Stimulated activated CD8-positive, alpha-beta memory T cell treated with anti-CD3 and anti-CD28 coated beads, Interleukin-4, amount 100 ng/mL, for 4 hours (primary cell): ENCODE measurements at regions not wholly inside any gene's neighbourhood (a gene's known extent, or its start where the extent isn't known, plus 50 kb on each side); places are given as distances from the start of the nearest gene placed in this dataset.
A peak's percentile ranks its signal among the peaks of the same experiment; 100 is the strongest.

Source experiments
- DNase-seq, 2 donors: peaks; one replicate each; pipeline ENCODE4 v3.0.0-alpha.2; 2020; ENCODE audit warnings: low read depth in 2 of 2, low spot score in 1 of 2

DNA sequence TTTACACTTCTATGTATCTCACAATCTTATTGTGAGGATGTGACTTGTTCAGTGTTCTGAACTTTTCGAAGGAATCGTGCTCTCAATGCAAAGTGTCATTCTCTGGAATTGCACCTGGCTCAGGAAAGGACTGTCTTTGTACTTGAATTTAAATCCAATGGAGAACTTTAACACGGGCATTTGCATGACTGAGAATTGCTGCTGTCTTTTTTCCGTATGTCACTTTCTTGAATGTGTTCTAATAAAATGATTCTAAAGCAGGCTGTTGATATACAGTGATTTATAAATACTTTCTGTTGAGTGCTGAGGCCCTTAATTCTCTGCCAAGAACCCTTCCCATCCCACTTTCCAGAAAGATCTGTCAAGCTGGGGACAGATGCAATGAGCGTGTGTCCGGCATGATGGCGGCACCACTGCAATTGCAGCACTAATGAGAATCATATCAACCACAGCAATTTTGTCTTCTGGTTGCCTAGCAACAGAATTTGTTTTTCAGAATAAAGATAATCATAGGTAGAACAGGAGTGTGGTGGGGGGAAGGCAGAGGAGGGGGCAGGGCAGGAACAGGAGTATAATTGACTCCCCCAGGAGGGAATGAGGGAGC, 210.6 kb upstream of the UMPS start:
- DNase-seq, result no peak

DNA sequence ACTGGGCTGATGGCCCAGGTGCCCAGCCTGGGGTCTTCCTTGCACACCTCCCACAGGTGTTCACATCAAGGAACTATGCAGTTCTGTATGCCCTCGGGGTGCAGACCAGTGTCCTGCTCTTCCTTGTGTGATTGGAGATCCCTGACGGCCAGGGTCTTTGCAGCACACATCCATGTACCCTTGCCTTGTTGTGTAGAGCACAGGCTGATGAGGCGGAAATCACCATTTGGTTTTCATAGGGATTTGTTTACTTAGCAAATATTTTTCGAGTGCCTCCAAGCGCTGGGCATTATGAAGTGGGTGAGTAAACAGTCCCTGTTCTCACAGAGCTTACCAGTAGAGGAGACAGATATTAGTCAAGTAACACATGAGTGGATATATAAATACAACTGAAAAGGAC, 209.3 kb upstream of the UMPS start:
- DNase-seq, result no peak

DNA sequence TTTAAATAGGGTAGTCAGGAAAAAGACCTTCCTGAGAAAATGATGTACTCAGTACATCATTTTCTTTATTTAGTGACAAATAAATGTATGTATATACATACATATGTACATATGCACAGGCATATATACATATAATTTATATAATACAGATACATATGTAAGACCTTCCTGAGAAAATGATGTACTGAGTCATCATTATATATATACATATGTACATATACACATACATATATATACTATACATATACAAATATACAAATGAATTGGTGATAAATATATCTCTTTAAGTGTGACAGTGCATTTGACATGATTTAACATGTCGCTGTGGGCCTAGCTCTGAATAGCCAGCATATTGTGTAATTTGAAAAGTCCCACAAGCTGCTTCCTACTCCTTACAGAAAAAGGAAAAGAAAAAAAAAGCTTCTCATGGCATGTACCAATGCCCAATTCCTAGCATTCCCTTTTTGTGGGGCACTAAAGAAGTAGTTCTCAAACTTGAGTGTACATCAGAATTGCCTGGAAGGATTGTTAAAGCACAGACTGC, 208.1 kb upstream of the UMPS start:
- DNase-seq, result no peak

DNA sequence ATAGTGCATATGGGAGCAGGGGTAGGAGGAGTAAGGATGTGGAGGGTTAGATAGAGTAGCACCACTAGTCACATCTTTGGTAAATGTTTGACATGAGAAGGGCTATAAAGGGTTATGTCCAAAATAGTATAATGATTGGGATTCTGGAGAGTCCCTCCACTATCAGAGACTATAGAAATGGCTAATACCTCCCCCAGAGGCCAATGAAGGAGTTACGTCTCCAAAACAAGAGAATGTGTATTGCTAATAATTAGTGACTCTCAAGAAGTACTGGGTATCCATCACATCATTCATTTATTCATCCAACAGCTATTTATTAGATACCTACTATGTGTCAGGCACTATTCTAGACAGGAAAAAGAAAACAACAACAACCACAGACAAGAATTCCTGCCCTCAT, 203.7 kb upstream of the UMPS start:
- no peak for DNase-seq

DNA sequence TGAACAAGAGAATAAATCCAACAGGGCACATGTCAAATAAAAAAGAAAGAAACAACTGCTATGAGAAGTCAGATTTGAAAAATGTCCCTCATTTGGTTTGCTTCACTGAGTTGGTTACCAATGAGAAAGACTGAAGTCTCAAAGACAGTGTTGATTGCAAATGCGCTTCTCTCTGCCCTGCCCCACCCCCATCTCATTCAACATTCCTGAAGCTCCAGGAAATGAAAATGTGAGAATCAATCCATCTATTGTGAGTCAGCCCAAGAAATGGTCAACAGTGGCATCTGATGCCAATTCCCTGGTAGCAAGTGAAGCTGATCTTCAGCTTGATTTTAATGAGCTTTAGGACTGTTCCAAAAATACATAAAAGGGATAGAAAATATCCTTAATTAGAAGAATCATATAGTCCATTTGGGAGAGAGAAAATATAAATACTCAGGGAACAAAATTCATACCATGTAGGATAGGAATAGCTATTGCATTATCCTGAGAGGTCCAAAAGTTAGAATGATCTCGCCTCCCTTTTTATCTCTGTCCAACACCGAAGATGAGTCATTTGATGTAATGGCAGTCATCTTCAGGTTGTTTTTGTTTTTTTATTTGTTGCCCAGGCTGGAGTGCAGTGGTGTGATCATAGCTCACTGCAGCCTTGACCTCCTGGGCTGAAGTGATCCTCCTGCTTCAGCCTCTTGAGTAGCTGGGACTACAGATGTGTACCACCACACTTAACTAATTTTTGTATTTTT, 200.3 kb upstream of the UMPS start:
- no peak for DNase-seq

DNA sequence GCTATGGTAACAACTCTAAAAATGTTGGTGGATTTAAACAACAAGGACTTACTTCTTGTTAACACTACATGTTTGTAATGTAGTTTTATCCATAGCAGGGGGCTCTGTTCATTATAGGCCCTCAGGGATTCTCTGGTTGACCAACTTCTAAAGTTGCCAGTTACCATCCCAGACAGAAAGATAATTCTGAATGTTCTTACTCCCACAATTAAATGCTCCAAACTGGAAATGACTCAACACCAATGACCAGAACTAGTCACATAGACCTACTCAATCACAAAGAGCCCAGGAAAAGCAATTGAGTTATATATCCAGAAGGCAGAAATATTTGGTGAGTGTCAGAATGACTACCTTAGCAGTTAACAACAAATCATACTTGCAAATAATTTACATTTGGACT, 199.3 kb upstream of the UMPS start:
- DNase-seq, result no peak

DNA sequence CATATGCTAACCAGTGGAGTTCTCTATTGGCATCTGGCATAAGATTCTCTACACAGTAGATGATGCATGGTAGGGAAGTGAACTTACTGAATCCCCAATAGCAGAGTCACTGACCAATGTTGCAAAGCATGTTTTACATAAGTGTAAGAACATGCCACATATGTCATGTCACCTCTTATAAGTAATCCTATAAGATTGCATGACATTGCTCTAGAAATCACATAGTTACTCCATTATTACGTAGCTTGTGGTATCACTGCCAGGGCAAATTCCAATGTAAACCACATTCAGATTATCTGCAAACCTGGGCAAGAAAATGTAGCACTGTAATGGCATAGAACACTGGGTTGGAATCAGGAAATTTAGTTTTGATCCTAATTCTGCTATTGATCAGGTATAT, 198.2 kb upstream of the UMPS start:
- DNase-seq, result no peak

DNA sequence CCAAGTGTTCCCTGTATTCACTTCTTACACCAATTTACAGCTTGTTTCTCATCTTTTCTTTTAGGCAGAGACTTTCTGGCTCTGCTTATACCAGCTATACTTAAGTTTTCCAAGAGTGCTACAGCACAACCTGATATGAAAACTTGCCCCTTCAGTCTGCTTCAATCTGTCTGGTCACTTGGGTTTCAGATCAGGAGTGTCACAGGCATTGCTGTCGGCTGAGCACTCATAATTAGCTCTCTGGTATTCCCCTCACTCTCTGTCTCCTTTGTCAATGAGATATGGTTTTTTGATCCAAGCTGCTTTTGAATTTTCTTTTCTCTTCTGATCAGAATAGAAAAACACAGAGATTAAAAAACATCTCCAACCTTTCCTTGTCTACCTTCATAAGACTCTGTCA, 194.9 kb upstream of the UMPS start:
- no peak for DNase-seq

DNA sequence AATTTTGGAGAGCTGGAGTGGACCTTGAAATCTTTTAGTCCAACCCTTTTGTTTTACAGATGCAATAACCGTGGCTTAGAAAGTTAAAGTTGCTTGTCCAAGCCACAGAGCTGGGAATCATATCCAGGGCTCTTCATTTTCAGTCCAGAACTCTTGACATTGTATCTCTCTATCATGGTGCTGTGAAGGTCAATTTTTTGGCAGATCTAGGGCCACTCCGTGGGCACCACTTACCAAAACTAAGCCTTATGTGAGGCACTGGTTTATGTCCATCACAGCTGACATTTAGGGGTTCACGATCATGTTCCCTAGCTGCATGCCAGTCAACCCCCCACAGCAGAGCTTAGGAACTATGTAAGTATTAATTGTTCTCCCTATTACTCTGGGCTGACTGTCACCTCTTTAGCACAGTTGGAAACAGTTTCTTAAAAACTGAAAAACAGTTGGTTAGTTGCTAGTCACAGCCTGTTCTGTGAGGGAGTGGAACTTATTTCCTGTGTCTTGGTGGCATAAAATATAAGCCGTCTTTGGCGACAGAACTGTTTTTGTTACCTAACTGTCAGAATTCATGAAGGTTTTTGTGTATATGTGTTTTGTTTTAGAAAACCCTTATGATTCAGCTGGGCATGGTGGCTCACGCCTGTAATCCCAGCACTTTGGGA, 189.6 kb upstream of the UMPS start:
- no peak for DNase-seq

DNA sequence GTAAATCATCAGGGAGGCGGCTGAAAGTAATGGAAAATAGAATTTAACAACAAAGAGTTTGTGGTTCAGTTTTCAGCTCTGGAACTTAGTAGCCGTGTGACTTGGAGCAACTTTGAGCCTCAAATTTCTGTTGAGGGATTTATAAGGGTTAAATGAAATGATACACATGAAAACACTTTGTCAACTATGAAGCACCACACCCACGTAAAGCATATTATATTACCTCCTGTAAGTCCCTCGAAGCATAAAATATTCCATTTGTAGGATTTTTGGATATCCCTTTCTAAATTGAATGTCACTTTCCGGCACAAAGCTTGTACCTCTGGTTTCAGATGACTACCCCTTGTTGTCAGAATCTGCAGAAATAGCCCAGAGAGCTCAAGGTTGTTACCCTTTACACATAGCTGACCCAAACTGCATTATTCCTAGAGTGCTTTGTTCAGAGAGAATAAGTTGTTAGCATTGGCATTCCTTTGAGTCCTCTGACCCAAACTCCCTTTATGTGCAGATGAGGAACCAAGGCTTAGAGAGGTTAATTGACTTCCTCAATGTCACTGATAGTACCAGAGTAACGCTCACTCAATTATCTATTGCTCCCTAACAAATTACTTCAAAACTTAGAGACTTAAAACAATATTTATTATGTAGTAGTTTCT, 187.9 kb upstream of the UMPS start:
- no peak for DNase-seq

DNA sequence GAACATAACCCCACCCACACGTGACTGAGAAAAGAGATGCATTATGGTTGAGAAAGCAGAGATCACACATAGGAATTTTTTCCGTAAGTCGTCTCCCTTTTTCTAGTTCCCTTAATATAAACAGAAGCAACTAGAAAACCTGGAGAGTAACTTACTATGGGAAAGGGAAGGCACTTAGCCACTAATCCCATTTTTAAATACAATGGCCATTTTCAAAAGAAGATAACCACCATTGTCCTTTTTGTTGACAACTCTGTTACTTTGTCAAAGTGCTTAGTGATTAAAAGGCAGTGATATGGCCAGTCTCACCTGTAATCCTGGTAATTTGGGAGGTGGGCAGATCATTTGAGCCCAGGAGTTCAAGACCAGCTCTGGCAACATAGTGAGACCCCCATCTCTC, 184.4 kb upstream of the UMPS start:
- no peak for DNase-seq

DNA sequence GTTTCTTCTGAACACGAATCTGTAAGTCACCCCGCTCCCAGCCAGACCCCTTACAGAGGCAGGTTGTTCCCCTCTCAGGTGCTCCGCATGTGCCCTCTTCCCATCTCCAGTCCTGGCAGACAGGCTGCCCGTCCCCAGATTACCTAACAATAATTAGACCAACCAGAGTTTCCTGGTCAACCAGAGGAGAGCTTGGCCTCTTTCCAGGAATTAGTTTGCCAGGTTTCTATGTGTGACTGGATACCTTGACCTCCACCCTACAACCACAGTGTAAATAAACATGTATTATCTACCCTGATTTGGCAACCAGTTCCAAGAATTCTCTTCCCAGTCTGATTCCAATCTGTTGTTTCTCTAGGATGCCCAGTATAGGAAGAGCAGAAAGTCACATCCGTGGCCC, 178.0 kb upstream of the UMPS start:
- DNase-seq, result no peak

DNA sequence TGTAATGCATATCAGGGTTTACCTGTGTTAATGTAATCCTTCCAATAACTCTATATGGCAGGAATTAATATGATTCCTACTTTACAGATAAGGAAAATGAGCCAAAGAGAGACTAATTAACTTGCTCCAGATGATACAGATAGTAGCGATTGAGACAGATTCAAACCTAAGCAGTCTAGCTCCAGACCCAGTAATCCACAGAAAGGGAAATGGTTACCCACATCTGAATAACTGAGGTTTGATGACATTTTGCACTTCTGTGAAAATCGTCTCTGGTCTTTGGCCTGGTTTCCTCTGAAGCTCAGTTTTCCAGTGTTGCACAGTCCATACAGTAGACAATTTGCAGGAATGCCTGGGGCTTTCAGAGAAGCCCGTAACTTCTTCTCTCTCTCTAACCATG, 177.1 kb upstream of the UMPS start:
- DNase-seq, result no peak

DNA sequence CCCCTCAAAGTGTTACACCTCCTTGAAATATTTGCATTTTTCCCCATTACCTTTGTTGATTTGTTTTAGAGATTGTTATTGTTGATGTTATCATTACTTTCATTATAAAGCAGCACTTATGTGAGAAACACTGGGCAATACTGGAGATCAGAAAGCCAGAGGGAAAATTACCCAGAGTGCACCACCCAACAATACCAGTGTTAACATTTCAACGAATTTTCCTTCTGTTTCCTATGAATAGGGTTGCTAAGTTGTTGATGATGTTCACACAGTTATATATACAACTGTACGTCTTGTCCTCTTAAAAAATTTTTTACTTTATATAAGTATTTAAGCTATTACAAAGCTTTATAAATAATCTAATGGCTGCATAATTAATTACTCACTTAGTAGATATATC, 173.6 kb upstream of the UMPS start:
- no peak for DNase-seq

DNA sequence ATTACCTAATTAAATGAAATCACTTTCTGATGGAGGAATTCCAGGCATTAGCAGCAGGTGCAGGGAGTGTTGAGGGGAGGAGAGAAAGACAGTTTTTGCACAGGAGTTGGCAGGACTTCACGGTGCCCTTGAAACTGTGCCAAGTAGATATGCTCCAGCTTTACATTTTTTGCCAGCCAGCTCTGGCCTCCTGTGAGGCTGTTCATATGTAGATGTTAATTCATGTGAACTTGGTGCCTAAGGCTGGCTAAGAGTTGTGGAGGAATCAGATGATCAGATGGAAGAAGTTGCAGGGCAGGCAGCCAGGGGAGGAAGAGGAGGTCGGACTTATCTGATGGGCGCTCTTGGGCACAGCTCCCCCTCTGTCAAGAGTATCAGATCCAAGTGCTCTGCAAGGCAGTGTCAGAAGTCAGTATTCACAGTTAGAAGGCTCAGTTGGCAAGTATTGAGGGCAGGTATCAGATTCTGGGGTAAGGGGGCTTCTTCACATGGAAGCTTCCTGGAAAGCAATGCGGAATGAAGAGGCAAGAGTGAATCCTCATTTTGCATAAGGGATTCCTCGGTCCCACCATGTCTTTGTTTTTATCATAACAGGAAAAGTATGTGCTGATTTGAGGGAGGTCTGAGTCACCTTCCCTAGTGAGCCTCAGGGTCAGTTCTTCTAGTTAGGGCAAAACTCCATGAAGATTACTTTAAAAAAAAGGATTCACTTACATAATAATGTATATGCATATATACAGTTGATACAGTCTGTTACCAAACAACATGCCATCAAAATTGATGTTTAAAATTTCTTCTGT, 172.6 kb upstream of the UMPS start:
- no peak for DNase-seq

DNA sequence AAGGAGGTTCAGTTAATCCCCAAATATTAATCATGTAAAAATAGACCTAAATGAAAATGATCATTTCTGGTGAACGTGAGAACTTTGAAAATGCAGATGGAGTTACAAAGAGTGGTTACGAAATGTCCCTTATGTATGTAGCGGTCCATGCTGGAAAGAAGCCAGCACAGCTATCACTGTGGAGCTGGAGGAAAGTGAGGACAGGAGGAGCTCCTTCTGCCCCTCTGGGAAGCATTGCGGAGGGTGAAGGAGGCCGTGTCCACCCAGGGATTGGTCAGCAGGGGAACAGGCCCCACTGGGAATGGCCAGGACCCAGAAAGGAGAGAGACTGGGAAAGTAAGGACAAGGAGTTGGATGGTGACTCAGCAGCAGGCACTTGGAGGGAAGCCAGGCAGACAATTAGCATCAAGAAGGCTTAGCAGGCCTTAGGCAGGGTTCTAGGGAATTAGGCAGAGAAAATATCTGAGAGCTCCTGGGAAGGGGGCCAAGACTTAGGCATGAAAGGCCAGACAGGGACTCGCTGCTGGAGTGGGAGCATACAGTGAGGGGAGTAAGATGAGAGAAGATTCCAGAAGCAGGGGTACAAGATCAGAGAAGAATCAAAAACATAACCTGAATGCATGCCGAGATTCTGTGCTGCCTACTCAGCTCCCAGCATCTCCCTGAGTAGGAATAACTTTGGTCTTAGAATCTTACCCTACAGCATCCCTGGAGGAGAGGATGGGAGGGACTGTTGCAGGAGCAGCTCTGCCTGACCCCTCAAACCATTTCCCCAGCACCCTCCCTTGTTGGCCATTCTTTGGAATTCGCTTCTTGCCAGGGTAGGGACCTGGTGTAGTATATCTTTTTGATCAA, 171.0 kb upstream of the UMPS start:
- DNase-seq, result no peak

DNA sequence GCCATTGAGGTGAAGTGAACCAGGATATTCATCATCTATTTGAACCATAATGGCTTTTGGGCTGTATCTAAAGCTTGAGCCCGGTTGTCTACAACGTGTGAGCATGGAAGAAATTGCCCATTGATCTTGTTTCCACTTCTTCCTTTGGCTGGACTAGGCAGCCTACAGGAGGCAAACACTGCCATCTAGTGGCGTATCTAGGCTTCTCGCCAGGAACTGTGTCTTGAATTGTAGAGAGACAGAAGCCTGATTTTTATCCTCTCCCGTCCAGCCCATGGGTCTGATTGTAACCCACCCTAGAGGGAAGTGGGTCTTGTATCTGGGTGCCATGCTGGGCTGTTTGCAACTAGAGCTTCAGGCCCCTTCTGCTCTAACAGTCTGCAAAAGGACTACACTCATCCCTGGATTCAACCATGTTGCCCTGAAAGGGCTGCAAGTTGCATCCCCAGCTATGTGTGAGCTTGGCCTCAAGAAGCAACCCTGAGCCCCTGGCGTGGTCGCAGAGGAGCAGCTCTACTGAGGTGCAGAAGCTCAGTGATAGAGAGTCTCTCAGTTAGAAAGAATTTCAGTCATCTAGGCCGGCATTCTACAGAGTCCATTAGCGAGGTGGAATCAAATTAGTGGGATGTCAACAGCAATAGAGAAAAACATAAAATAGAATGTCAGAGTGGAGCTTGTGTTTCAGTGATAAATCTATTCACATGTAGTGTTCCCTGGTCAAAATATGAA, 170.2 kb upstream of the UMPS start:
- peak; percentile 17 to 22 for DNase-seq

DNA sequence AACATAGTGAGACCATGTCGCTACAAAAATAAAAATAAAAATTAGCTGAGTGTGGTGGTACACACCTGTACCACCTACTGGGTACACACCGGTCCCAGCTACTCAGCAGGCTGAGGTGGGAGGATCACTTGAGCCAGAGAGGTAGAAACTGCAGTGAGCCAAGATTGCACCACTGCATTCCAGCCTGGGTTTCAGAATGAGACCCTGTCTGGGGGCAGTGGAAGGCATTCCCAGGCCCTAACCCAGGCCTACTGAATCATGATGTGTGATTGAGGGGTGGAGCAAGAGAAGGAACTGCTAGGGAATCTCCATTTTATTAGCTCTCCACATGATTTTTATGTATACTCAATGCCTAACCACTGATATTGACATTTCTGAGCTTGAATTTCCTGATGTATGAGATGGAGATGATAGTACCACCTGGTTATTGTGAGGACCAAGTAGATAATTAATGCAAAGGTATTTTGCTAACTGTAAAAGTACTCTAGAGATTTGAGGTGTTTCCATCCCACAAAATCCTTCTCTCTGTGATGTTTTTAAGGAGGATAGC, 169.5 kb upstream of the UMPS start:
- DNase-seq, result no peak

DNA sequence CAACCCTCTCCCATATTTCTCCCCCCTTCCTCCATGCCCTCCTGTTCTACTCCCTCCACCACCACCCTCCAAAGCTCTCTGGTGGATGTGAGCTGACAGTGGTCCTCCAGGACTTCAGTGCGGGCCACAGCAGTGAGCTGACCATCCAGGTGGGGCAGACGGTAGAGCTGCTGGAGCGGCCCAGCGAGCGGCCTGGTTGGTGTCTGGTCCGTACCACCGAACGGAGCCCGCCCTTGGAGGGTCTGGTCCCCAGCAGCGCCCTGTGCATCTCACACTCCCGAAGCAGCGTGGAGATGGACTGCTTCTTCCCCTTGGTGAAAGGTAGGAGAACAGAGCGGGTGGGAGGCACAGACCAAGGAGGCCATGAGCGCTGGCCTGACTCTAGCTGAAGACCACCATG, 167.5 kb upstream of the UMPS start:
- no peak for DNase-seq
